ENCODE measurements at regions not wholly inside any gene's neighbourhood (a gene's known extent, or its start where the extent isn't known, plus 50 kb on each side); places are given as distances from the start of the nearest gene placed in this dataset.
"Not testable (repeated sequence)": the region's sequence is repeated elsewhere in the genome, so short reads cannot be mapped to it uniquely, and the experiment has no call there.

- no peak for DNase-seq
Measured at GRCh38 chr1:229862017-229862774, 204.8 kb upstream of the GALNT2 start.

- no peak for DNase-seq
Measured at GRCh38 chr1:229863651-229864545, 203.1 kb upstream of the GALNT2 start.

GRCh38 chr1:229864686-229865230 lies 202.3 kb upstream of the GALNT2 start:
- no peak for DNase-seq

DNA sequence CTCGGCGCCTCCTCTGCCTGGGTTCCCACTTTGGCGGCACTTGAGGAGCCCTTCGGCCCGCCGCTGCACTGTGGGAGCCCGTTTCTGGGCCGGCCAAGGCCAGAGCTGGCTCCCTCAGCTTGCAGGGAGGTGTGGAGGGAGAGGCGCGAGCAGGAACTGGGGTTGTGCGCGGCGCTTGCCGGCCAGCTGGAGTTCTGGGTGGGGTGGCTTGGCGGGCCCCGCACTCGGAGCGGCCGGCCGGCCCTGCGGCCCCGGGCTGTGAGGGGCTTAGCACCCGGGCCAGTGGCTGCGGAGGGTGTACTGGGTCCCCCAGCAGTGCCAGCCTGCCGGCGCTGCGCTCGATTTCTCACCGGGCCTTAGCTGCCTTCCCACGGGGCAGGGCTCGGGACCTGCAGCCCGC lies 201.7 kb upstream of the GALNT2 start:
- not testable (repeated sequence) for DNase-seq

DNA sequence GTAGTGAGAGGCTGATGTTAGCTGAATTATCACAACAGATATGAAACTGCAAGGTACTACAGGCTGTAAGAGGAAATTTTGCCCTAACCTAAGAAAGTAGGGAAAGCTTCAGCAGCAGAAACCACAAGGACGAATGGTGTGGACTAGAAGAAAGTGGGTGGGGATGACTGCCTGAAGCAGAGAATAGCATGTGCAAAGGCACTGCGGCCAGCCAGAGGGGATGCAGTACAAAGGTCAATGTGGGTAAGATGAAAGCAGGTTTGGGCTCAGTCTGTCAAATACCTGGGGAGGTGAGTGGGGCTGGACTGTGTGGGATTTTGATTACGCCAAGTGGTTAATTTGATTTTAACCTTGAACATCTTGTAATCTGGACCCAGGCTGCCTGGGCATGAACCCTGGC lies 199.3 kb upstream of the GALNT2 start:
- no peak for DNase-seq

- DNase-seq = no peak
Measured at GRCh38 chr1:229869240-229869639, 197.8 kb upstream of the GALNT2 start.

DNA sequence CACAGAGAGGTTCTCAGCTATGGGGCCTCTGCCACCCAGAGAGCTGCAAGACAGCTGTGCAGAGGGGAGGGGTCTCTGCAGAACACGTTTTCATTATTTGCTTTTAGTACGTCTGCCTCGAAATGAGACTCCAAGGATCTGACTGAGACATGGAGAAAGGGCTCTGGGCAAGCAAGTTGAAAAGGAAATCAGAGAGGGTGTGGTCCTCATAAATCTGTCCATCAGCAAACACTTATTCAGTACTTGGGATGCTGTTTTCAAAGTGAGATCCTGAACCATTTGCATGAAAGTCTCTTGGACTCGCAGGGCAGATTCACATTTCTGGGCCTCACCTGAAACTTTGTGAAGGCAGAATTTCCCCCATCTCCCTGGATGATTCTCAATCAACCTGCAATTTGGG lies 197.4 kb upstream of the GALNT2 start:
- DNase-seq = no peak

GRCh38 chr1:229870381-229870780 lies 196.7 kb upstream of the GALNT2 start:
- no peak for DNase-seq

- no peak for DNase-seq
Measured at GRCh38 chr1:229871078-229871676, 195.9 kb upstream of the GALNT2 start.

GRCh38 chr1:229874136-229874535 lies 192.9 kb upstream of the GALNT2 start:
- no peak for DNase-seq

DNA sequence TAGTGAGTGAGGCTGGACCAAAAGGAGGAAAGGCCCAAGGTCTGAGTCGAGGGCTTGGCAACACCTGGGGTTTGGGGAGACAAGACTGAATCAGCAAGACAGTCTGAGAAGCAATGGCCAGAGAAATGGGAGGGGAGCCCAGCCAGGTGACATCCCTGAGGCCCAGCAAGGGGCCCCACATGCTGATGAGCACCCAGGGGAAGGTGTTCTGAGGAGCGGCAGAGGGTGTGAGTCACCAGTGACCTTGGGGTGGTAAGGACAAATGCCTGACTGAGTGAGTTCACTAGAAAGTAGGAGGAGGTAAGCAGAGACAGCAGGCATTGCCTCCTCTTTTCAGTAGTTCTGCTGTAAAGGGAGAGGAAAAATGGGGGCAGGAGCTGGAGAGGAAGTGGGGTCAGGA lies 192.4 kb upstream of the GALNT2 start:
- no peak for DNase-seq

DNA sequence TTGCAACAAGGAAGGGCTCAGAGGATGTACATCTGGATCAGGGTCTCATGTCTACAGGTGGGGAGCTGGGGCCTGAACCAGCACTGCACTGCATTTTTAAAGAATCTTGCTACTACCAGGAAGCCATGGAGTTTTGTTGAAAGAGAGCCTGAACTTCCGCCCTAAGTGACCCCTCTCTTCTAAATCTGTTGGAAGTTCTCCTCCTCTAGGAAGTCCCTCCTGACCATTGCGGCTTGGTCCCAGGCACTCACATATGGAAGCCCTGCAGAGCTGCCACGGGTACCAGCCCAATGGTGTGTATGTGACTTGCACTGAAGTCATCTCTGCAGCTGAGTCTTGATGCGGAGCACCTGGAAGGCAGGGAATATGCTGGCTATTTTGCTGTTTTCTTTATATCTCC lies 192.0 kb upstream of the GALNT2 start:
- DNase-seq = no peak

GRCh38 chr1:229879746-229880145 lies 187.3 kb upstream of the GALNT2 start:
- DNase-seq = no peak

GRCh38 chr1:229880271-229881170 lies 186.5 kb upstream of the GALNT2 start:
- DNase-seq = no peak

DNA sequence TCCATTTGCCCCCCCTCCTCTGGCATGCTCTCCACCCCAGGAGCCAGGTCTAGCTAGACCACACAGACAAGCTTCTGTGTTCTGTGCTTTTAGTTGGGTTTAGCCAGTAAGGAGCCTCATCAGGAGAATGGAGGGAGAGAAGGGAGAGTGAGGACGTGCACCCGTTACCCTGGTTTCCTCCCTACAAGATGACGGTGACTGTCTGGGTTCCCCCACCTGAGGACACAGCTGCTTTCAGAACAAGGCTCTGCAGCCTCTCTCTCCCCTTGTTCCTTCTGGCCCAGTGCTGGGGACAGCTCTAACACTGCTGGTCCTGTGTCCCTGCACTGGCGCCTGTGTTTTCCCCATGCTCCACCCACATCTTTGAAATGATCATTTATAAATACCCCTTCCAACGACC lies 184.4 kb upstream of the GALNT2 start:
- DNase-seq = no peak

DNA sequence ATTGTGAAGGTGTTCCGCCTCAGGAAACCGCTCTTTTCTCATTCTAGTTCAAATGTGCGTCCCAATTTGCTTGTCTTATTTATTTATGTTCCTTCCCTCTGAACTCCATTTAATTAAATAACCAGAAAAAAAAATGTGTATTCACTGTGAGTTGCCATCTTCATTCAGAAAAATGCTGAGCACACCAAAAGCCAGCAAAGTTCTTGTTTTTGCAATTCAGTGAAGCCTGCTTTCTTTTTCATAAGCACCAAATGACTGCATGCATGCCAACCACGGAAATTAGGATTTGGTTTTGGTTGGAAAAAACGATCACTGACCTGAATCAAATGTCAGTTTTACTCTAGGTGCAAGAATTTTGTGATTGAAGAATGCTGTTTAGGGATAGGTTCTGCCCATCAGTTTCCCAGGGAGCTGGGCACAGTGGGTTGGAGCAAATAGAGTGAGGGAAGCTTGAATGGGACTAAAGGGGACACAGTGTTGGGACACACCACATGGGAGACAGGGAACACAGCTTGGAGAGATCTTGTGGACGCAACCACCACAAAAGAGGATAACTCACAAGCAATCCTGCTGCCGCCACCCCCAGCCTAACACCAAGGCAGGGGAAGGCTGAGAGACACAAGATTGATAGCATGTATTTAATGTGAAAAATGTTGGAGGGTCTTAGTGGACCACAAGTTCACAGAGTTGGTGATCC lies 183.4 kb upstream of the GALNT2 start:
- no peak for DNase-seq

DNA sequence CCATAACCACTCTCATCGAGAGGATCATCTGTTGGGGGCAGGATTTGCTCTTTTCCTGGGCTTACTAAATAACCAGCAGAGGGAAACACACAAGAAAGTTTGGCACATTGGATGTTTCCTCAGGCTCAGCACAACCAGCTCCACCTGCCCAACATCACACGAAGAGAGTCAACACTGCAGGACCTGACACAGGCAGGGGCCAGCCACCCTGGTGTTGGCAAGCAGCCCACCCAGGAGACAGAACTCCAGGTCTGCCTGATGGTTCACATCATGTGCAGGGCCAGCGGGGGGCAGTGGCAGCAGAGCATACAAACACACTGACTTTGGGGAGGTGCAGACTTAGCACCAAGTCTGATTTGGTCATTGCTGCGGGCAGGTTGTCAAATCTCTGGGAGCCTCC lies 182.3 kb upstream of the GALNT2 start:
- peak; percentile 13 for DNase-seq

- no peak for DNase-seq
Measured at GRCh38 chr1:229885568-229886495, 181.2 kb upstream of the GALNT2 start.

DNA sequence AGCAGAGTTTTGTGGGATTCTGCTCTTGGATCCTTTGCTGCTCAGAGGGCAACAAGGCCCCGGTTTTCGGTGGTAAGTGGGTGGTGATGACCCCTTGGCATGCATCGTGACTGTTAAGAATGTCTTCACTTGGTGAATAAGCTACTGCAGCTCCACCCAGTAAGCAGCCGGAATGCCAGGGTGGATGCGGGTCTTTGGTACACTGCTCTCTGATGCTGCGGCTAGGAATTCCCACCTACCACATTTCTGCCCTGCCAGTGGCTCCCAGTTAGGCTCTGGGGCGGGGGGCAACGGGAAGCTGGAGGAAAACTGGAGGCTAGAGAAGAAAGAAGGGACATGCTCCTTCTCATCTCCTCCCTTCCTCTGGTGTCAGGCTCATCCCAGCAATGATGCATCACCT lies 180.4 kb upstream of the GALNT2 start:
- DNase-seq = no peak

GRCh38 chr1:229887043-229887822 lies 179.8 kb upstream of the GALNT2 start:
- DNase-seq = no peak

Measured in stimulated activated CD4-positive, alpha-beta T cell treated with anti-CD3 and anti-CD28 coated beads, Interleukin-4, amount 100 ng/mL, for 1 hour (primary cell).